H1 (cell line): ENCODE measurements at regions not wholly inside any gene's neighbourhood (a gene's known extent, or its start where the extent isn't known, plus 50 kb on each side); places are given as distances from the start of the nearest gene placed in this dataset.

Experiments used
- ASH2L ChIP-seq: fragments of 200-600, 300-600 bp; sonication (generic); IDR thresholded peaks from one replicate; pipeline ENCODE4 v1.7.1; 2017; ENCODE audit warnings: low read length
- EGR1 ChIP-seq: IDR thresholded peaks from 2 replicates; pipeline ENCODE4 v1.6.1; 2011; ENCODE audit warnings: low read depth, low read length, borderline replicate concordance
- GABPA ChIP-seq: IDR thresholded peaks from 2 replicates; pipeline ENCODE4 v1.6.1; 2011; ENCODE audit warnings: mild to moderate bottlenecking, low read length, moderate library complexity, borderline replicate concordance; ENCODE audit not compliant: insufficient read depth
- MAFK ChIP-seq: IDR thresholded peaks from 2 replicates; pipeline ENCODE4 v1.6.1; 2012; ENCODE audit warnings: low read depth, mild to moderate bottlenecking, improper control_type of control experiment, low read length
- TF ChIP-seq, protein P1 (sequence below): fragments of 300-600 bp; sonication (generic); IDR thresholded peaks from 2 replicates; pipeline ENCODE4 v1.7.1; 2012; ENCODE audit warnings: low read length, moderate library complexity, mild to moderate bottlenecking, inconsistent platforms; ENCODE audit not compliant: insufficient replicate concordance

DNA sequence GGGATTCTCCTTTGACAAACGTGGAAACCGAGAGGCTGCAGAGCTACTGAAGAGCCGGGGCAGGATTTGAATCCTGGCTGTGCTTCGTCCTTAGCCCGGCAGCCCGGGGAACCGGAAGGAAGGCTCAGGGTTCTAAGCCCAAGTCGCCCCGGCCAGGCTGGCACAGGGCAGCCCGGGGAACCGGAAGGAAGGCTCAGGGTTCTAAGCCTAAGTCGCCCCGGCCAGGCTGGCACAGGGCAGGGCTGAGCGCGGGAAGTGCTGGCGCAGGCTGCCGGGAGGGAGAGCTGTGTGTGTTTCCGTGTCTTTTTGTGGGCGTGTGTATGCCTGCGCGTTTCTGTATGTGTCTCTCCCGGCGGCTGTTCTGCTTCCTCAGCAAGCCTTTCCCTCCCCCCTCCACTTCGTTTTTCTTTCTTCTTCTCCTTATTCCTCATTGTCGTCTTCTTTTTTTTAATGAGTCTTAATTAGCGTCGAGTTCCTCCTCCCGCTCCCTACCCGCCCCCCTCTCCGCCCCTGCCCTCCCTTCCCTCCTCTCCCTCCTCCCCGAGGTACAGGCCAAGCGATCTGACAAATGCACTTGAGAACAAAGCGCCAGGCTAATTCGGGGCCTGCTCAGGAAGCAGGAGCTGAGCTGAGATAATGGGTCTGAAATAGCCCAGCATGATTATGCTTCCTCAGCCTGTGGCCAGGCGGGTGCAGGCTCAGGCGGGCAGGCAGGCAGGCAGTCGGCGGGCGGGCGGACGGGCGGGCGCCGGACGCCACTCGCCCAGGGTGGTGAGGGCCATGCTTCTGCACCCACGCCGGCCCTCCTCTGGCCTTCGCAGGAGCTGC, 65.9 kb downstream of the EFNB1 start (continued):
- TF ChIP-seq, protein P1, sequence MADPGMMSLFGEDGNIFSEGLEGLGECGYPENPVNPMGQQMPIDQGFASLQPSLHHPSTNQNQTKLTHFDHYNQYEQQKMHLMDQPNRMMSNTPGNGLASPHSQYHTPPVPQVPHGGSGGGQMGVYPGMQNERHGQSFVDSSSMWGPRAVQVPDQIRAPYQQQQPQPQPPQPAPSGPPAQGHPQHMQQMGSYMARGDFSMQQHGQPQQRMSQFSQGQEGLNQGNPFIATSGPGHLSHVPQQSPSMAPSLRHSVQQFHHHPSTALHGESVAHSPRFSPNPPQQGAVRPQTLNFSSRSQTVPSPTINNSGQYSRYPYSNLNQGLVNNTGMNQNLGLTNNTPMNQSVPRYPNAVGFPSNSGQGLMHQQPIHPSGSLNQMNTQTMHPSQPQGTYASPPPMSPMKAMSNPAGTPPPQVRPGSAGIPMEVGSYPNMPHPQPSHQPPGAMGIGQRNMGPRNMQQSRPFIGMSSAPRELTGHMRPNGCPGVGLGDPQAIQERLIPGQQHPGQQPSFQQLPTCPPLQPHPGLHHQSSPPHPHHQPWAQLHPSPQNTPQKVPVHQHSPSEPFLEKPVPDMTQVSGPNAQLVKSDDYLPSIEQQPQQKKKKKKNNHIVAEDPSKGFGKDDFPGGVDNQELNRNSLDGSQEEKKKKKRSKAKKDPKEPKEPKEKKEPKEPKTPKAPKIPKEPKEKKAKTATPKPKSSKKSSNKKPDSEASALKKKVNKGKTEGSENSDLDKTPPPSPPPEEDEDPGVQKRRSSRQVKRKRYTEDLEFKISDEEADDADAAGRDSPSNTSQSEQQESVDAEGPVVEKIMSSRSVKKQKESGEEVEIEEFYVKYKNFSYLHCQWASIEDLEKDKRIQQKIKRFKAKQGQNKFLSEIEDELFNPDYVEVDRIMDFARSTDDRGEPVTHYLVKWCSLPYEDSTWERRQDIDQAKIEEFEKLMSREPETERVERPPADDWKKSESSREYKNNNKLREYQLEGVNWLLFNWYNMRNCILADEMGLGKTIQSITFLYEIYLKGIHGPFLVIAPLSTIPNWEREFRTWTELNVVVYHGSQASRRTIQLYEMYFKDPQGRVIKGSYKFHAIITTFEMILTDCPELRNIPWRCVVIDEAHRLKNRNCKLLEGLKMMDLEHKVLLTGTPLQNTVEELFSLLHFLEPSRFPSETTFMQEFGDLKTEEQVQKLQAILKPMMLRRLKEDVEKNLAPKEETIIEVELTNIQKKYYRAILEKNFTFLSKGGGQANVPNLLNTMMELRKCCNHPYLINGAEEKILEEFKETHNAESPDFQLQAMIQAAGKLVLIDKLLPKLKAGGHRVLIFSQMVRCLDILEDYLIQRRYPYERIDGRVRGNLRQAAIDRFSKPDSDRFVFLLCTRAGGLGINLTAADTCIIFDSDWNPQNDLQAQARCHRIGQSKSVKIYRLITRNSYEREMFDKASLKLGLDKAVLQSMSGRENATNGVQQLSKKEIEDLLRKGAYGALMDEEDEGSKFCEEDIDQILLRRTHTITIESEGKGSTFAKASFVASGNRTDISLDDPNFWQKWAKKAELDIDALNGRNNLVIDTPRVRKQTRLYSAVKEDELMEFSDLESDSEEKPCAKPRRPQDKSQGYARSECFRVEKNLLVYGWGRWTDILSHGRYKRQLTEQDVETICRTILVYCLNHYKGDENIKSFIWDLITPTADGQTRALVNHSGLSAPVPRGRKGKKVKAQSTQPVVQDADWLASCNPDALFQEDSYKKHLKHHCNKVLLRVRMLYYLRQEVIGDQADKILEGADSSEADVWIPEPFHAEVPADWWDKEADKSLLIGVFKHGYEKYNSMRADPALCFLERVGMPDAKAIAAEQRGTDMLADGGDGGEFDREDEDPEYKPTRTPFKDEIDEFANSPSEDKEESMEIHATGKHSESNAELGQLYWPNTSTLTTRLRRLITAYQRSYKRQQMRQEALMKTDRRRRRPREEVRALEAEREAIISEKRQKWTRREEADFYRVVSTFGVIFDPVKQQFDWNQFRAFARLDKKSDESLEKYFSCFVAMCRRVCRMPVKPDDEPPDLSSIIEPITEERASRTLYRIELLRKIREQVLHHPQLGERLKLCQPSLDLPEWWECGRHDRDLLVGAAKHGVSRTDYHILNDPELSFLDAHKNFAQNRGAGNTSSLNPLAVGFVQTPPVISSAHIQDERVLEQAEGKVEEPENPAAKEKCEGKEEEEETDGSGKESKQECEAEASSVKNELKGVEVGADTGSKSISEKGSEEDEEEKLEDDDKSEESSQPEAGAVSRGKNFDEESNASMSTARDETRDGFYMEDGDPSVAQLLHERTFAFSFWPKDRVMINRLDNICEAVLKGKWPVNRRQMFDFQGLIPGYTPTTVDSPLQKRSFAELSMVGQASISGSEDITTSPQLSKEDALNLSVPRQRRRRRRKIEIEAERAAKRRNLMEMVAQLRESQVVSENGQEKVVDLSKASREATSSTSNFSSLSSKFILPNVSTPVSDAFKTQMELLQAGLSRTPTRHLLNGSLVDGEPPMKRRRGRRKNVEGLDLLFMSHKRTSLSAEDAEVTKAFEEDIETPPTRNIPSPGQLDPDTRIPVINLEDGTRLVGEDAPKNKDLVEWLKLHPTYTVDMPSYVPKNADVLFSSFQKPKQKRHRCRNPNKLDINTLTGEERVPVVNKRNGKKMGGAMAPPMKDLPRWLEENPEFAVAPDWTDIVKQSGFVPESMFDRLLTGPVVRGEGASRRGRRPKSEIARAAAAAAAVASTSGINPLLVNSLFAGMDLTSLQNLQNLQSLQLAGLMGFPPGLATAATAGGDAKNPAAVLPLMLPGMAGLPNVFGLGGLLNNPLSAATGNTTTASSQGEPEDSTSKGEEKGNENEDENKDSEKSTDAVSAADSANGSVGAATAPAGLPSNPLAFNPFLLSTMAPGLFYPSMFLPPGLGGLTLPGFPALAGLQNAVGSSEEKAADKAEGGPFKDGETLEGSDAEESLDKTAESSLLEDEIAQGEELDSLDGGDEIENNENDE = no peak
- TF ChIP-seq EGR1 (no peak), ASH2L (no peak), MAFK (no peak), GABPA (no peak)
